ENCODE measurements at regions not wholly inside any gene's neighbourhood (a gene's known extent, or its start where the extent isn't known, plus 50 kb on each side); places are given as distances from the start of the nearest gene placed in this dataset.

GRCh38 chr12:94074216-94074979 lies 74.0 kb upstream of the PLXNC1 start:
- H3K27me3 ChIP-seq (ENCODE audit: insufficient read depth) = no peaks in the 10 kb centered on the region
- ATAC-seq (peak; percentile 48), DNase-seq (ENCODE audit: low spot score) (no peak)
- Mint-ChIP-seq H3K9me3 (no peaks in the 10 kb centered on the region; the same call in 1 of the 3 replicates), H3K27ac (no peak overlapping the region), H3K4me1 (peaks cover 6% of the 10 kb centered on the region), H3K36me3 (ENCODE audit: low read depth) (no peaks in the 10 kb centered on the region), H3K27me3 (ENCODE audit: insufficient read depth, low read depth, poor library complexity) (no peaks in the 10 kb centered on the region), H3K4me3 (no peak overlapping the region)
- H3K36me3 ChIP-seq (ENCODE audit: insufficient read depth) = no peaks in the 10 kb centered on the region
- H3F3A ChIP-seq (replicated peaks; ENCODE audit: low read depth) = no peaks in the 10 kb centered on the region
- H3K4me1 ChIP-seq (ENCODE audit: insufficient read depth) = peaks cover 8% of the 10 kb centered on the region; the same call in 1 of the 2 replicates
- TF ChIP-seq JUNB (IDR thresholded peaks at IDR 0.05; ENCODE audit: unreplicated experiment) (no peak), ZNF462 (CRISPR knock-in tag; IDR thresholded peaks at IDR 0.05) (no peak), REST (IDR thresholded peaks at IDR 0.05; ENCODE audit: unreplicated experiment) (no peak), EZH2 (IDR thresholded peaks at IDR 0.05; ENCODE audit: low read depth, unreplicated experiment) (no peak), NANOG (IDR thresholded peaks at IDR 0.05; ENCODE audit: borderline replicate concordance) (no peak), ZNF114 (CRISPR knock-in tag; IDR thresholded peaks at IDR 0.05) (no peak), STAT1 (IDR thresholded peaks at IDR 0.05; ENCODE audit: unreplicated experiment) (no peak), ETS1 (IDR thresholded peaks at IDR 0.05) (no peak), CREB1 (CRISPR knock-in tag; IDR thresholded peaks at IDR 0.05; ENCODE audit: low read depth) (no peak), EZH2phosphoT487 (IDR thresholded peaks at IDR 0.05; ENCODE audit: unreplicated experiment) (no peak)
- H3K79me2 ChIP-seq (replicated peaks; ENCODE audit: insufficient read depth) = no peaks in the 10 kb centered on the region
- H4K20me1 ChIP-seq (replicated peaks; ENCODE audit: insufficient read depth) = no peaks in the 10 kb centered on the region
- peak overlapping the region; percentile 70 for H2AFZ ChIP-seq
- H3K9me2 ChIP-seq (ENCODE audit: insufficient read depth) = no peaks in the 10 kb centered on the region
- no peak overlapping the region for H3K27ac ChIP-seq (ENCODE audit: low read depth)
- H3K4me2 ChIP-seq = no peak overlapping the region
- H3K4me3 ChIP-seq = no peak overlapping the region

All from GM23338 (cell line).